ENCODE measurements at regions not wholly inside any gene's neighbourhood (a gene's known extent, or its start where the extent isn't known, plus 50 kb on each side); places are given as distances from the start of the nearest gene placed in this dataset.

DNA sequence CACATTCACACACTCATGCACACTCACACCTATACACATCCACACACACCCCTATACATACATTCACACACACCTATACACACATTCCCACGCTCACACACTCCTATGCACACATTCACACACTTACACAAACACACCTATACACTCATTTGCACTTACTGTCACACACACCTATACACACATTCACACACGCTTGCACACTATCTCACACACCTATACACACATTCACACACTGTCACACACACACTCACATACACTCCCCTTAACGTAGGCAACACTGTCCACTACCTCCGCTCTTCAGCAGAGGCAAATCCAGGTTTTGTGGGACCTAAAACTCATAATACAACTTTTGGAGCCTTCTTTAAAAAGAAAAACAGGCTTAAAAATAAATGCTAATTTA lies 487.7 kb upstream of the CDH4 start:
- H3K4me3 ChIP-seq: no peak overlapping the region
- H3K36me3 ChIP-seq: no peaks in the 10 kb centered on the region
- no peak for DNase-seq
- no peak for TF ChIP-seq POLR2A (IDR thresholded peaks at IDR 0.05)
- TF ChIP-seq, protein P1, sequence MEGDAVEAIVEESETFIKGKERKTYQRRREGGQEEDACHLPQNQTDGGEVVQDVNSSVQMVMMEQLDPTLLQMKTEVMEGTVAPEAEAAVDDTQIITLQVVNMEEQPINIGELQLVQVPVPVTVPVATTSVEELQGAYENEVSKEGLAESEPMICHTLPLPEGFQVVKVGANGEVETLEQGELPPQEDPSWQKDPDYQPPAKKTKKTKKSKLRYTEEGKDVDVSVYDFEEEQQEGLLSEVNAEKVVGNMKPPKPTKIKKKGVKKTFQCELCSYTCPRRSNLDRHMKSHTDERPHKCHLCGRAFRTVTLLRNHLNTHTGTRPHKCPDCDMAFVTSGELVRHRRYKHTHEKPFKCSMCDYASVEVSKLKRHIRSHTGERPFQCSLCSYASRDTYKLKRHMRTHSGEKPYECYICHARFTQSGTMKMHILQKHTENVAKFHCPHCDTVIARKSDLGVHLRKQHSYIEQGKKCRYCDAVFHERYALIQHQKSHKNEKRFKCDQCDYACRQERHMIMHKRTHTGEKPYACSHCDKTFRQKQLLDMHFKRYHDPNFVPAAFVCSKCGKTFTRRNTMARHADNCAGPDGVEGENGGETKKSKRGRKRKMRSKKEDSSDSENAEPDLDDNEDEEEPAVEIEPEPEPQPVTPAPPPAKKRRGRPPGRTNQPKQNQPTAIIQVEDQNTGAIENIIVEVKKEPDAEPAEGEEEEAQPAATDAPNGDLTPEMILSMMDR (IDR thresholded peaks at IDR 0.05): no peak
- no peaks in the 10 kb centered on the region for H3K4me1 ChIP-seq
- no peak overlapping the region for H3K27ac ChIP-seq
- no peaks in the 10 kb centered on the region for H3K9me3 ChIP-seq
- H3K27me3 ChIP-seq: no peaks in the 10 kb centered on the region
- intact Hi-C loops (cut with DNase I; ENCODE audit: low total_unique reads): no loop called here

DNA sequence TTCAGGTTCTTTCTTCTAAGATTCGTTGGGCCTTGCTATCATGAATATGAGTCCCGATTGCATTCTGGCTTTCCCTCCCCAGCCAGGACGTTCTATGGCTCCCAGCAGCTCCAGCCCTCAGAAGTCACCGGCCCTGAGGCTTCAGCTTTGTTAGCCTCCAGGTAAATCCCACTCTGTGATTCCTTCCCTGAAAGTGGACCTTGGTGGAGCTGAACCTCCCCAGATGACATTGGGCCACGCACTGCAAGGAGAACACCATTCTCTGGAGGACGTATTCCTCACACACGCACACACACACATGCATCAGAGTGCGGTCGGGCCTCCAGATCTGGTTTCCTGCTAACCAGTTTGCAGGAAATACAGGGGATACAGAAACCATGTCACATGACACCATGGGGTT lies 487.3 kb upstream of the CDH4 start:
- Histone ChIP-seq H3K4me1 (no peaks in the 10 kb centered on the region), H3K27ac (no peak overlapping the region), H3K36me3 (no peaks in the 10 kb centered on the region), H3K4me3 (no peak overlapping the region), H3K27me3 (no peaks in the 10 kb centered on the region), H3K9me3 (no peaks in the 10 kb centered on the region)
- TF ChIP-seq, protein P1 (IDR thresholded peaks at IDR 0.05): no peak
- no peak for TF ChIP-seq POLR2A (IDR thresholded peaks at IDR 0.05)
- DNase-seq: no peak
- intact Hi-C loops (cut with DNase I; ENCODE audit: low total_unique reads): no loop called here

DNA sequence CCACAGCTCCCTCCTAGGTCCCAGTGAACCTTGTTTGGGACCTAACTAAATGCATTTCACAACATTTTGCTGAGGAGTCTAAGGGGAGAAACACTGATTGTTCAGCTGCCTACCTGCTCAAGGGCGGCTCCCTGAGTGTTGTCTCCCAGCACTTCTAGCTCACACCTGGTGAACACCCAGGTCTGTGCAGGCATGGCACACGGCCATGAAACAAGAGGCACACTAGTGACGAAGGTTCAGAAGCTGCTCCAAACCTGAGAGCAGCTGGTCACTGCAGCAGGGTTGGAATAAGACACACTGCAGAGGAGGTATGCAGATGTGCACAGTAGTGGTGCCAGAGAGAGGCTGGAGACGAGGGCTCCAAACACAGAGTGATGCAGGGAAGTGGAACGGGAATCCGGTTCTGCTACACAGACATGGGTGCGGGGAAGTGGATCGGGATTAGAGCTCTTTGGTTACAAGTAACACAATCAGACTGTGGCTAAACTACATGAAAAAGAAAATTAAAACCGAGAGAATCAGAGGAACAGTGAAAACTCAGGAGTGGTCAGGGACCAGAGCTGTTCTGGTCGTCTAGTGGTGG lies 486.1 kb upstream of the CDH4 start:
- Histone ChIP-seq H3K27me3 (no peaks in the 10 kb centered on the region), H3K27ac (no peak overlapping the region), H3K9me3 (no peaks in the 10 kb centered on the region), H3K4me1 (no peaks in the 10 kb centered on the region), H3K4me3 (no peak overlapping the region), H3K36me3 (no peaks in the 10 kb centered on the region)
- DNase-seq: no peak
- intact Hi-C loops (cut with DNase I; ENCODE audit: low total_unique reads): no loop called here
- TF ChIP-seq POLR2A (IDR thresholded peaks at IDR 0.05): no peak
- TF ChIP-seq, protein P1 (IDR thresholded peaks at IDR 0.05): no peak

DNA sequence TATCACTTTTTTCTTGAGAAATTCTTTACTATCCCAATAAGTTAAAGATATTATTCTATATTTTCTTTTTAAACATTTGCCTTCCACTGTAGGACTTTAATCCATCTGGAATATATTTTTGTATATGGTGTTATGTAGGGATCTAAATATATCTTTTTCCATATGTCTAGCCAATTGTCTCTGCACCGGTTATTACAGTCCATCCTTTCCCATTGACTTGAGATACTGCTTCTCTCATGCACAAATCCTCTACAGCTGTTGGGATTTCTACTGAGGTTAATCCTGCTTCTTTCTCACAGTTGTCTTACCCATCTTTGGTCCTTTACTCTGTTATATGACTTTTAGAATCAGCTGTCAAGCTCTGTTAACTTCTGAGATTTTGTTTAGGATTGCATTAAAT lies 483.8 kb upstream of the CDH4 start:
- Histone ChIP-seq H3K4me1 (no peaks in the 10 kb centered on the region), H3K4me3 (no peak overlapping the region), H3K36me3 (no peaks in the 10 kb centered on the region), H3K27me3 (no peaks in the 10 kb centered on the region), H3K9me3 (no peaks in the 10 kb centered on the region), H3K27ac (no peak overlapping the region)
- no peak for DNase-seq
- no peak for TF ChIP-seq POLR2A (IDR thresholded peaks at IDR 0.05)
- TF ChIP-seq, protein P1 (IDR thresholded peaks at IDR 0.05): no peak
- intact Hi-C loops (cut with DNase I; ENCODE audit: low total_unique reads): no loop called here

DNA sequence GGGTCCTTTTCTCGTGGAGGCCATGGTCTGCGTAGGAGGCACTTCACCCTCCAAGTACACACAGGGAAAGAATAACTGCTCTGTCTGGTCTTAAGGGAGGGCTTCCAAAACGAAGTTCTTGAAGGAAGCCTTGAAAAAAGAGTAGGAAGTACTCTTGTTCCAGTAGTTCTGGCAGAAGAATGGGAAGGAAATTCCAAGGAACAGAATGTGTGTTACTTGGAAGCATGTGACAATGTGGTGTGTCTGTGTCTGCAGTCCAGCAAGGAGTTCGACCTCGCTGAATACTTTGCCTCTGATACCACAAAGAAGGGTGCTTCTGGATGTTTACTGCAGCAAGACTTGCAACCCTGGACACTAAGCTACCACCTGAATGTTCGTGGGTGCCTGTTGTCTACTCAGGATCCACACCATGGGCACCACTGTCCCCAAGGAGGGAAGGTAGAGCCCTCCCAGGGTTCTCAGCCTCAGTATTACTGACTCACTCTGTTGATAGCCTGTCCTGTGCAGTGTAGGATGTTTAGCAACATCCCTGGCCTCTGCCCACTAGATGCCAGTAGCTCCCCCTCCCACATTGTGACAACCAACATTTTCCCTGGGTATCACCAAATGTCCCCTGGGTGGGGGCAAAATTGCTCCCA lies 471.6 kb upstream of the CDH4 start:
- Histone ChIP-seq H3K4me3 (no peak overlapping the region), H3K36me3 (no peaks in the 10 kb centered on the region), H3K9me3 (no peaks in the 10 kb centered on the region), H3K27me3 (no peaks in the 10 kb centered on the region), H3K4me1 (no peaks in the 10 kb centered on the region), H3K27ac (no peak overlapping the region)
- TF ChIP-seq POLR2A (IDR thresholded peaks at IDR 0.05): no peak
- TF ChIP-seq, protein P1 (IDR thresholded peaks at IDR 0.05): no peak
- DNase-seq: no peak
- intact Hi-C loops (cut with DNase I; ENCODE audit: low total_unique reads): no loop called here

Data from uterus (tissue), 3 donors.